Right forelimb (tissue), 1 donor: ENCODE measurements at regions not wholly inside any gene's neighbourhood (a gene's known extent, or its start where the extent isn't known, plus 50 kb on each side); places are given as distances from the start of the nearest gene placed in this dataset.

Experiments
- DNase-seq: peaks from one replicate; pipeline ENCODE4 v3.0.0-alpha.2; 2018

- no peak for DNase-seq
Observed at GRCh38 chr5:155303120-155303519, 289.6 kb downstream of the KIF4B start.

- DNase-seq = no peak
Observed at GRCh38 chr5:155307229-155307628, 293.7 kb downstream of the KIF4B start.

- DNase-seq = no peak
Observed at GRCh38 chr5:155308289-155308688, 294.7 kb downstream of the KIF4B start.

- no peak for DNase-seq
Observed at GRCh38 chr5:155309021-155309746, 295.6 kb downstream of the KIF4B start.

GRCh38 chr5:155311721-155312120, 298.2 kb downstream of the KIF4B start:
- no peak for DNase-seq

GRCh38 chr5:155313518-155313917, 300.0 kb downstream of the KIF4B start:
- DNase-seq = no peak

GRCh38 chr5:155316070-155316714, 302.6 kb downstream of the KIF4B start:
- DNase-seq = no peak

- DNase-seq = no peak
Observed at GRCh38 chr5:155332618-155333017, 319.1 kb downstream of the KIF4B start.

- DNase-seq = no peak
Observed at GRCh38 chr5:155342956-155343355, 329.4 kb downstream of the KIF4B start.

GRCh38 chr5:155343468-155343867, 329.9 kb downstream of the KIF4B start:
- no peak for DNase-seq

- no peak for DNase-seq
Observed at GRCh38 chr5:155353231-155353630, 339.7 kb downstream of the KIF4B start.

- no peak for DNase-seq
Observed at GRCh38 chr5:155366096-155366495, 352.5 kb downstream of the KIF4B start.

- no peak for DNase-seq
Observed at GRCh38 chr5:155367841-155368240, 354.3 kb downstream of the KIF4B start.

GRCh38 chr5:155368490-155368889, 354.9 kb downstream of the KIF4B start:
- no peak for DNase-seq

GRCh38 chr5:155380480-155380879, 366.9 kb downstream of the KIF4B start:
- DNase-seq = no peak

GRCh38 chr5:155381654-155382053, 368.1 kb downstream of the KIF4B start:
- DNase-seq = no peak

- no peak for DNase-seq
Observed at GRCh38 chr5:155389498-155389897, 375.9 kb downstream of the KIF4B start.

GRCh38 chr5:155394727-155395126, 381.2 kb downstream of the KIF4B start:
- no peak for DNase-seq

GRCh38 chr5:155402927-155403640, 389.5 kb downstream of the KIF4B start:
- DNase-seq = no peak

- DNase-seq = no peak
Observed at GRCh38 chr5:155406815-155407214, 393.3 kb downstream of the KIF4B start.

- DNase-seq = no peak
Observed at GRCh38 chr5:155408465-155408864, 394.9 kb downstream of the KIF4B start.

- no peak for DNase-seq
Observed at GRCh38 chr5:155416765-155417164, 403.2 kb downstream of the KIF4B start.

- no peak for DNase-seq
Observed at GRCh38 chr5:155418960-155419579, 405.5 kb downstream of the KIF4B start.

GRCh38 chr5:155430192-155430591, 416.6 kb downstream of the KIF4B start:
- DNase-seq = no peak
